IMR-90 (cell line): ENCODE measurements at regions not wholly inside any gene's neighbourhood (a gene's known extent, or its start where the extent isn't known, plus 50 kb on each side); places are given as distances from the start of the nearest gene placed in this dataset.
"Not testable (repeated sequence)": the region's sequence is repeated elsewhere in the genome, so short reads cannot be mapped to it uniquely, and the experiment has no call there.

Experiments
- BHLHE40 ChIP-seq: fragments of 150-350 bp; IDR thresholded peaks from 2 replicates; pipeline ENCODE4 v1.6.1; 2016; ENCODE audit warnings: mild to moderate bottlenecking, low read depth, low read length
- MAZ ChIP-seq: IDR thresholded peaks from 2 replicates; pipeline ENCODE4 v1.6.1; 2012; ENCODE audit warnings: low read depth, mild to moderate bottlenecking, low read length, improper control_type of control experiment, moderate library complexity, borderline replicate concordance
- POLR2A ChIP-seq: IDR thresholded peaks from 2 replicates; pipeline ENCODE4 v1.6.1; 2012; ENCODE audit warnings: mild to moderate bottlenecking, low read depth, low read length
- RAD21 ChIP-seq: IDR thresholded peaks from 2 replicates; pipeline ENCODE4 v1.6.1; 2012; ENCODE audit warnings: low read length, improper control_type of control experiment
- TF ChIP-seq, protein P1 (sequence below): conservative IDR thresholded peaks from 2 replicates; pipeline ENCODE4 v1.5.1; 2012; ENCODE audit warnings: mild to moderate bottlenecking, low read depth, low read length, improper control_type of control experiment

DNA sequence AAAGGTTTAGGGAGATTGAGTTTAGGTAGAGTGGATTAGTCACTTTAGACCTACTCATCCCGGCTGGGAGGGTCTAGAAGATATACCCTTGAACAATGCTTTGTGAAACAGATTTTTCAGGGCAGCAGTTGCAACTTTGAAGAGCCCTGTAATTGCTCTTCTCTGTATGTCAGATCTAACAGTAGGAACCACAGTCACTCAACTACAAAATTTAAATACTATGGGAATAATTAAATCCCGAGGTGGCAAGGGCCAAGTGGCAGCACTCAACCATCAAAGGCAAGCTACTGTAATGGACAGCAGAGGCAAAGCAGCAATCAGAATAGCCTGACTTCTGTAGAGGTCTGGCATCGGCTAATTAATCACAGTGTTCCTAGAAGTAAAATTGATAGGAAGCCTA lies 97.5 kb downstream of the HOXA1 start:
- TF ChIP-seq, protein P1, sequence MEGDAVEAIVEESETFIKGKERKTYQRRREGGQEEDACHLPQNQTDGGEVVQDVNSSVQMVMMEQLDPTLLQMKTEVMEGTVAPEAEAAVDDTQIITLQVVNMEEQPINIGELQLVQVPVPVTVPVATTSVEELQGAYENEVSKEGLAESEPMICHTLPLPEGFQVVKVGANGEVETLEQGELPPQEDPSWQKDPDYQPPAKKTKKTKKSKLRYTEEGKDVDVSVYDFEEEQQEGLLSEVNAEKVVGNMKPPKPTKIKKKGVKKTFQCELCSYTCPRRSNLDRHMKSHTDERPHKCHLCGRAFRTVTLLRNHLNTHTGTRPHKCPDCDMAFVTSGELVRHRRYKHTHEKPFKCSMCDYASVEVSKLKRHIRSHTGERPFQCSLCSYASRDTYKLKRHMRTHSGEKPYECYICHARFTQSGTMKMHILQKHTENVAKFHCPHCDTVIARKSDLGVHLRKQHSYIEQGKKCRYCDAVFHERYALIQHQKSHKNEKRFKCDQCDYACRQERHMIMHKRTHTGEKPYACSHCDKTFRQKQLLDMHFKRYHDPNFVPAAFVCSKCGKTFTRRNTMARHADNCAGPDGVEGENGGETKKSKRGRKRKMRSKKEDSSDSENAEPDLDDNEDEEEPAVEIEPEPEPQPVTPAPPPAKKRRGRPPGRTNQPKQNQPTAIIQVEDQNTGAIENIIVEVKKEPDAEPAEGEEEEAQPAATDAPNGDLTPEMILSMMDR: not testable (repeated sequence)
- not testable (repeated sequence) for TF ChIP-seq POLR2A, MAZ, BHLHE40, RAD21
